ENCODE measurements at regions not wholly inside any gene's neighbourhood (a gene's known extent, or its start where the extent isn't known, plus 50 kb on each side); places are given as distances from the start of the nearest gene placed in this dataset.

- POLR2A ChIA-PET = no interaction called here
- no peaks in the 10 kb centered on the region for H4K20me1 ChIP-seq (ENCODE audit: insufficient read depth)
- H3K27ac ChIP-seq (ENCODE audit: low read depth in 2 of 2, low read length in 1 of 2) = no peak overlapping the region
- H3K9ac ChIP-seq = peak overlapping the region; percentile 10; the same call in 1 of the 2 replicates
- no peaks in the 10 kb centered on the region for H3K36me3 ChIP-seq (replicated peaks in 1 of 2; ENCODE audit: control insufficient read depth in 1 of 2, insufficient read depth in 2 of 2, low read length in 1 of 2)
- DNase-seq = no peak
- H2AFZ ChIP-seq (ENCODE audit: low read depth) = peak overlapping the region; percentile 87
- no peaks in the 10 kb centered on the region for H3K79me2 ChIP-seq (ENCODE audit: insufficient read depth)
- no peaks in the 10 kb centered on the region for H3K9me2 ChIP-seq
- H3K9me3 ChIP-seq = no peaks in the 10 kb centered on the region
- peak overlapping the region; percentile 78 for H3K4me2 ChIP-seq
- CTCF ChIA-PET = no interaction called here
- H3K4me1 ChIP-seq (ENCODE audit: control insufficient read depth in 1 of 2, insufficient read depth in 2 of 2, low read depth in 1 of 2, low read length in 1 of 2) = no peaks in the 10 kb centered on the region
- WGBS (ENCODE audit: low lambda C conversion rate) = 63% methylated on average over 11 of the region's 11 CpGs
- no peak for TF ChIP-seq YY1 (IDR thresholded peaks at IDR 0.05; ENCODE audit: low read depth)
- no peak for TF ChIP-seq RCOR1 (IDR thresholded peaks at IDR 0.05; ENCODE audit: low read length)
- no peak for TF ChIP-seq POLR2AphosphoS5 (IDR thresholded peaks at IDR 0.05; ENCODE audit: low read depth, low read length)
- no peak for TF ChIP-seq ELF1 (IDR thresholded peaks at IDR 0.05)
- TF ChIP-seq TEAD4 (IDR thresholded peaks at IDR 0.05; ENCODE audit: borderline replicate concordance, insufficient read depth) = no peak
- no peak for TF ChIP-seq NFIC (IDR thresholded peaks at IDR 0.05; ENCODE audit: borderline replicate concordance)
- no peak for TF ChIP-seq EZH2phosphoT487 (IDR thresholded peaks at IDR 0.05; ENCODE audit: borderline replicate concordance, low read depth)
- no peak for TF ChIP-seq SIN3A (IDR thresholded peaks at IDR 0.05; ENCODE audit: borderline replicate concordance, low read depth, low read length)
- TF ChIP-seq GABPA (IDR thresholded peaks at IDR 0.05; ENCODE audit: low read depth) = no peak
- TF ChIP-seq NRF1 (IDR thresholded peaks at IDR 0.05; ENCODE audit: low read depth, low read length) = no peak
- no peak for TF ChIP-seq GATA2 (CRISPR knock-in tag; IDR thresholded peaks at IDR 0.05)
- TF ChIP-seq TCF12 (IDR thresholded peaks at IDR 0.05) = no peak
- H3F3A ChIP-seq (replicated peaks; ENCODE audit: insufficient read depth) = peaks cover 7% of the 10 kb centered on the region
- H3K27me3 ChIP-seq (ENCODE audit: insufficient read depth) = no peaks in the 10 kb centered on the region
- peak overlapping the region; percentile 35 to 53; a peak in 3 of 4 replicates for H3K4me3 ChIP-seq (ENCODE audit: low read depth in 2 of 2, low read length in 1 of 2)
Observed at GRCh38 chr19:16002406-16003384, 53.9 kb downstream of the OR10H4 start.

DNA sequence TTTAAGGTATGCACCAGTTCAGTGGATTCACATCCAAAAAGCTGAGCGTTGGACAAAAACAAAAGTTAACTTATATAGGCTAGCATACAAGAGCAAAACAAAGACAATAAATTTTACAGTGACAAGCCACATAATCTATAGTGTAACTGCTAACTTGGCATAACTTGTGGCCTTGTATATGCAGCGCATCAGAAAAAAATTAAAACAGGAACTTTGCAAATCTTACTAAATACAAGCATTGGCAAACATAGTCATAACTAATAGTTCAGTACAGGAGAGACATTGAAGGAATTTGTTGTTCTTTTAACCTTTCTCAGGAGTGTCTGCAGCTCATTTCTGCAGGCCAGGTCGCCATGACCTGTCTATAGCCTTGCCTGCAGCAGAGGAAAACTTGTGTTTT lies 54.6 kb downstream of the OR10H4 start:
- Histone ChIP-seq H4K20me1 (ENCODE audit: insufficient read depth) (no peaks in the 10 kb centered on the region), H3K9me3 (no peaks in the 10 kb centered on the region), H3K4me2 (no peak overlapping the region), H3F3A (replicated peaks; ENCODE audit: insufficient read depth) (peaks cover 7% of the 10 kb centered on the region), H3K79me2 (ENCODE audit: insufficient read depth) (no peaks in the 10 kb centered on the region), H2AFZ (ENCODE audit: low read depth) (no peak overlapping the region), H3K9me2 (no peaks in the 10 kb centered on the region), H3K4me3 (ENCODE audit: low read depth in 2 of 2, low read length in 1 of 2) (no peak overlapping the region), H3K27ac (ENCODE audit: low read depth in 2 of 2, low read length in 1 of 2) (no peak overlapping the region), H3K36me3 (replicated peaks in 1 of 2; ENCODE audit: control insufficient read depth in 1 of 2, insufficient read depth in 2 of 2, low read length in 1 of 2) (no peaks in the 10 kb centered on the region), H3K9ac (no peak overlapping the region), H3K4me1 (ENCODE audit: control insufficient read depth in 1 of 2, insufficient read depth in 2 of 2, low read depth in 1 of 2, low read length in 1 of 2) (no peaks in the 10 kb centered on the region), H3K27me3 (ENCODE audit: insufficient read depth) (no peaks in the 10 kb centered on the region)
- TF ChIP-seq TAF1 (IDR thresholded peaks at IDR 0.05; ENCODE audit: borderline replicate concordance, low read depth, low read length) (no peak), NFIC (IDR thresholded peaks at IDR 0.05; ENCODE audit: borderline replicate concordance) (no peak), YY1 (IDR thresholded peaks at IDR 0.05; ENCODE audit: low read depth) (no peak), CHD2 (IDR thresholded peaks at IDR 0.05; ENCODE audit: low read length, partially characterized antibody) (no peak), MXI1 (IDR thresholded peaks at IDR 0.05; ENCODE audit: low read depth, low read length) (no peak), RXRA (IDR thresholded peaks at IDR 0.05; ENCODE audit: borderline replicate concordance, low read depth) (no peak), SIN3A (IDR thresholded peaks at IDR 0.05; ENCODE audit: borderline replicate concordance, low read depth, low read length) (no peak), RCOR1 (IDR thresholded peaks at IDR 0.05; ENCODE audit: low read length) (no peak), RAD21 (IDR thresholded peaks at IDR 0.05; ENCODE audit: low read length) (no peak), EP300 (IDR thresholded peaks at IDR 0.05; ENCODE audit: borderline replicate concordance in 1 of 2, low read depth in 1 of 2, low read length in 1 of 2) (no peak), GABPA (IDR thresholded peaks at IDR 0.05; ENCODE audit: low read depth) (no peak)
- TF ChIP-seq, protein P1, sequence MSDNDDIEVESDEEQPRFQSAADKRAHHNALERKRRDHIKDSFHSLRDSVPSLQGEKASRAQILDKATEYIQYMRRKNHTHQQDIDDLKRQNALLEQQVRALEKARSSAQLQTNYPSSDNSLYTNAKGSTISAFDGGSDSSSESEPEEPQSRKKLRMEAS (IDR thresholded peaks at IDR 0.05; ENCODE audit: low read depth) = no peak
- TF ChIP-seq, protein P2, sequence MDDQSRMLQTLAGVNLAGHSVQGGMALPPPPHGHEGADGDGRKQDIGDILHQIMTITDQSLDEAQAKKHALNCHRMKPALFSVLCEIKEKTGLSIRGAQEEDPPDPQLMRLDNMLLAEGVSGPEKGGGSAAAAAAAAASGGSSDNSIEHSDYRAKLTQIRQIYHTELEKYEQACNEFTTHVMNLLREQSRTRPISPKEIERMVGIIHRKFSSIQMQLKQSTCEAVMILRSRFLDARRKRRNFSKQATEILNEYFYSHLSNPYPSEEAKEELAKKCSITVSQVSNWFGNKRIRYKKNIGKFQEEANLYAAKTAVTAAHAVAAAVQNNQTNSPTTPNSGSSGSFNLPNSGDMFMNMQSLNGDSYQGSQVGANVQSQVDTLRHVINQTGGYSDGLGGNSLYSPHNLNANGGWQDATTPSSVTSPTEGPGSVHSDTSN (IDR thresholded peaks at IDR 0.05) = no peak
- POLR2A ChIA-PET = no interaction called here
- CTCF ChIA-PET = no interaction called here
- WGBS (ENCODE audit: low lambda C conversion rate) = 57% methylated on average over 3 of the region's 3 CpGs
- no peak for DNase-seq

Measured in SK-N-SH (cell line).